ENCODE measurements at regions not wholly inside any gene's neighbourhood (a gene's known extent, or its start where the extent isn't known, plus 50 kb on each side); places are given as distances from the start of the nearest gene placed in this dataset.

GRCh38 chr5:130452744-130453143 lies 548.5 kb downstream of the CHSY3 start:
- no peaks in the 10 kb centered on the region for H3K4me1 Mint-ChIP-seq
- H3K4me3 Mint-ChIP-seq: no peak overlapping the region
- no peak for DNase-seq (ENCODE audit: low read depth, low spot score)
- H3K36me3 Mint-ChIP-seq (ENCODE audit: low read depth): peaks cover 4% of the 10 kb centered on the region
- H3K27ac Mint-ChIP-seq (ENCODE audit: unreplicated experiment): no peak overlapping the region
- no peak for TF ChIP-seq CTCF (conservative IDR thresholded peaks at IDR 0.05)
- H3K9me3 Mint-ChIP-seq: peaks cover 16% of the 10 kb centered on the region
- H3K27me3 Mint-ChIP-seq (ENCODE audit: low read depth): no peaks in the 10 kb centered on the region

GRCh38 chr5:130436430-130436829 lies 532.2 kb downstream of the CHSY3 start:
- Mint-ChIP-seq H3K36me3 (ENCODE audit: low read depth) (peaks cover 4% of the 10 kb centered on the region), H3K27ac (ENCODE audit: unreplicated experiment) (no peak overlapping the region), H3K27me3 (ENCODE audit: low read depth) (no peaks in the 10 kb centered on the region), H3K4me3 (no peak overlapping the region), H3K4me1 (no peaks in the 10 kb centered on the region), H3K9me3 (peaks cover 12% of the 10 kb centered on the region)
- no peak for DNase-seq (ENCODE audit: low read depth, low spot score)
- TF ChIP-seq CTCF (conservative IDR thresholded peaks at IDR 0.05): no peak

GRCh38 chr5:130427222-130427955 lies 523.1 kb downstream of the CHSY3 start:
- Mint-ChIP-seq H3K27ac (ENCODE audit: unreplicated experiment) (no peak overlapping the region), H3K4me1 (no peaks in the 10 kb centered on the region), H3K27me3 (ENCODE audit: low read depth) (no peaks in the 10 kb centered on the region), H3K9me3 (no peaks in the 10 kb centered on the region), H3K36me3 (ENCODE audit: low read depth) (no peaks in the 10 kb centered on the region), H3K4me3 (no peak overlapping the region)
- no peak for TF ChIP-seq CTCF (conservative IDR thresholded peaks at IDR 0.05)
- DNase-seq (ENCODE audit: low read depth, low spot score): no peak

- DNase-seq (ENCODE audit: low read depth, low spot score): no peak
- H3K9me3 Mint-ChIP-seq: no peaks in the 10 kb centered on the region
- no peak overlapping the region for H3K27ac Mint-ChIP-seq (ENCODE audit: unreplicated experiment)
- no peaks in the 10 kb centered on the region for H3K36me3 Mint-ChIP-seq (ENCODE audit: low read depth)
- no peak for TF ChIP-seq CTCF (conservative IDR thresholded peaks at IDR 0.05)
- H3K27me3 Mint-ChIP-seq (ENCODE audit: low read depth): no peaks in the 10 kb centered on the region
- no peak overlapping the region for H3K4me3 Mint-ChIP-seq
- H3K4me1 Mint-ChIP-seq: no peaks in the 10 kb centered on the region
These were observed 521.2 kb downstream of the CHSY3 start for GRCh38 chr5:130425424-130425823.

GRCh38 chr5:130424341-130424740 lies 520.1 kb downstream of the CHSY3 start:
- DNase-seq (ENCODE audit: low read depth, low spot score): no peak
- Mint-ChIP-seq H3K4me1 (no peaks in the 10 kb centered on the region), H3K36me3 (ENCODE audit: low read depth) (peaks cover 3% of the 10 kb centered on the region), H3K4me3 (no peak overlapping the region), H3K27ac (ENCODE audit: unreplicated experiment) (no peak overlapping the region), H3K9me3 (peaks cover 3% of the 10 kb centered on the region), H3K27me3 (ENCODE audit: low read depth) (no peaks in the 10 kb centered on the region)
- TF ChIP-seq CTCF (conservative IDR thresholded peaks at IDR 0.05): no peak
